HG03039 (cell line): ENCODE measurements at regions not wholly inside any gene's neighbourhood (a gene's known extent, or its start where the extent isn't known, plus 50 kb on each side); places are given as distances from the start of the nearest gene placed in this dataset.

Experiments
- ATAC-seq: cut with Tn5 transposase; IDR thresholded peaks from one replicate; pipeline ENCODE4 v1.9.1; 2021; ENCODE audit warnings: mild to moderate bottlenecking, moderate library complexity; ENCODE audit not compliant: unreplicated experiment

- ATAC-seq, result no peak
Observed at GRCh38 chr2:176496761-176497160, 227.5 kb downstream of the MTX2 start.

DNA sequence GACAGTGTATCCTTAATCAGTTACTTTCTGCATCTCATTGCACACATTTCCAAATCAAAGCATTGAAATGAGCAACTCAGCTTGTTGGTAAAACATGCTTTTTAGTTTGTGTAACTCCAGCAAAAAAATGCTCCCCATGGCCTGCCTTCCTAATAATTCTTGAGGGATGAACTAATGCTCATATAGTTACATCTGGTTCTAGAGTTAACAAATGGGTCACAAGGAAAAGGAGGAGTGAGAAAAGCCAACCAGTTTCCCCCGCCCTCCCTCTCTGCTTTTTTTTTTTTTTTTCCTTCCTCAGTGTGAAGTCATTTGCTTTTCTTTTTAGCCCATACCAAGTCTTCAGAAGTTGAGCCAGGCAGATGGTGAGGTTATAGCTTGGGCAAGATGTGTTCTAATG, 231.7 kb downstream of the MTX2 start:
- ATAC-seq, result no peak

DNA sequence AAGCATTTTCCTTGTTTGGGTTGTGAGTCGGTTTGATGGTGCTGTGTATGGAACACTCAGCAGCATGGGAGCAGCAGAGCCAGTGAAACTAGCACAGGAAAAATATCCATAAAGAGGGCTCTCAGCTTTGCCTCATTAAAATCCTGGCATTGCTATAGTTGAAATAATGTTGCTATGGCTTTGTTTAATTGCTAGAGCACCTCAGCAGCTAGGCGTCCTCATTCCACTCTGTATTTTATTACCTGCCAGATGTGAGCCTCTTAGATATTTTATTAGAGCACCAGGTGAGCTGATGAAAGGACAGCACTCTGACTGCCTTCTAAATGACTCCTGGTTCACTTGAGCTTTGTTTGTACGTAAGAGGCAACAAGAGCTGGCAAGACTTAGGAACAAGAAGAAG, 232.4 kb downstream of the MTX2 start:
- no peak for ATAC-seq

DNA sequence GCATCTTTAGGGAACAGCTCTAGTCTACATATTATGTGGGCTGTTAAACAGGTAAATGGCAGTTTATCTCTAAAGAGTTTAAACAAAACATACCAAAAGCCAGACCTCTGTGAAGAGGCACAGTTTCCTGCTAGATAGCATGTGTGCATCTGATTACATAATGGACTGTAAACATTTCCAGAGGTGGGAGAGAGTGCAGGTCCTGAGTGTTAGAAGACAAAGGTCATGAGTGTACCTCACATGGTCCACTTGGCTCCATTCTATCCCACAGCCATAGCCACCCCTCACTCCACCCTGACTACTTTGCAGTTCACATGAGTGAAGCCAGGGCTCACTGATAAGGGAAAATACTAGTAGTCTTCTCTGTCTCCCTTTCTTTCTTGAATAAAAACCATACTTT, 233.4 kb downstream of the MTX2 start:
- ATAC-seq, result no peak

GRCh38 chr2:176503776-176504175, 234.5 kb downstream of the MTX2 start:
- no peak for ATAC-seq

GRCh38 chr2:176504440-176504839, 235.2 kb downstream of the MTX2 start:
- ATAC-seq, result no peak

DNA sequence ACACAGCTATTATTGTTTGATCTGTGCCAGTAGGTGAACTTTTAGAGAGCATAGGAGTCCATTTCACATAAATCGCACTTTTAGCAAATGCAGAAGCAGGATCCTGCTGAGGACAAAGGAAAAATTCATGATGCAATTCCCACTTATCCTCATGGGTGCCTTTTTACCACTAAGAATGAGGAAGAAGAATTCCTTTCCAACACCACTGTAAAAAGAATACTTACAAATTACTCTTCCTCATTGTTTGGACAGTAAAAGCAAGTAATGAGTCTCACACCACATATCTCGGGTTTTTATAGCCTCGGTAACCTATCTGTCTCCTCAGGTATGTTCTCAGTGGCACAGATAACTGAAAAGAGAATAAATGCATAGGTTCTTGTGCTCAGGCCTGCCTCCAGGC, 238.5 kb downstream of the MTX2 start:
- no peak for ATAC-seq

GRCh38 chr2:176508374-176508773, 239.1 kb downstream of the MTX2 start:
- ATAC-seq, result no peak

DNA sequence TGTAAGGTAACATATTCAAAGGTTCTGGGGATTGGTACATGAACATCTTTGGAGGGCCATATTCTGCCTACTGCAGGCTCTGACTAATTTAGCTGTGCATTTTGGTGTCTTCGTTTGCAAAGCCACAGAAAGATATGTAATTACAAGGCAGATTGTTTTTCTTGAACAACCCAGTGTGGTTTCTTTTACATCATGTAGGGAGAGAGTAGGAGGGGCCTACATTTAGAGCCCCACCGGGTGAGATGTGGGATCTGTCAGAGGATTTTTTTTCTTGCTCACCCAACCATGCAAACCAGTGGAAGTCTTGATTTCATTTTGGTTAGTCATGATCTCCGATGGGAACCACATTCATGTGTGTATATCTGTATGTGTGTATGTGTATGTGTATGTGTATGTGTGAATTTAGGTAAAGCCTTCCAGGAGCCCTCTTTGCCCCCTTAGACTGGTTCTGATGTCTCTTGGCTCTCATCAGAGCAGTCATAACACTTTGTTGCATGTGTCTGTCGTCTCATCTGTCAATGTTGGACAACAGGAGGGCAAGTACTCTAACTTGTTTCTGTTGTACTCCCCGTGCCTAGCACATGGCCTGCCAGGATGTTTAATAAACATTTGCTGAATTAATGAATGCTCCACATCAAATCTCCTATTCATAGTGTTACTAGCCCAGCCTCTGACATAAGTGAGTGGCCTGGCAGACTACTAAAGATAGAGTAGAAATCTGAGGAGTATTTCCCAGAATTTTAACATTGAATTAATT, 239.9 kb downstream of the MTX2 start:
- peak; percentile 62 for ATAC-seq

GRCh38 chr2:176514276-176514675, 245.0 kb downstream of the MTX2 start:
- no peak for ATAC-seq

- no peak for ATAC-seq
Observed at GRCh38 chr2:176514805-176515500, 245.7 kb downstream of the MTX2 start.

- ATAC-seq, result no peak
Observed at GRCh38 chr2:176516051-176516602, 246.9 kb downstream of the MTX2 start.

DNA sequence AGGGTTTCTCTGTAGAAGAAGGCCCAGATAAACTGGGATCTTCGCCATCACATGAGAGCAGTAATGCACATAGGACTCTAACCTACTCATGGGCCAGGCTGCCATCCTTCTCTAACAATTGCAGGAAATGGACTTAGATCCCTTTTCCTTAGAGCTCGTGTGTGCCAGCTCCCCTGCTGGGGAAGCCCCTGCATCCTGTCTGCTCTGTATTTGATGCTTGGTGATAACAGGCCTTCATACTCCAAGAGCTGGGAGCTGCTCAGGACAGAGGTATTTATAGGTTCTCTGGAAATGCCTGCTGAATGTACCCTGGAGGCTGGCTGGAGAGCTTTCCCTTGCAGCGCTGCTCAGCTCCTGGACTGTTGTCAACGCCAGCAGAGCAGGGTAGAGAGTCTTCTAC, 249.6 kb downstream of the MTX2 start:
- no peak for ATAC-seq

GRCh38 chr2:176521878-176522670, 252.8 kb downstream of the MTX2 start:
- no peak for ATAC-seq

GRCh38 chr2:176525086-176525485, 255.8 kb downstream of the MTX2 start:
- ATAC-seq, result no peak

- no peak for ATAC-seq
Observed at GRCh38 chr2:176526995-176527901, 258.0 kb downstream of the MTX2 start.

DNA sequence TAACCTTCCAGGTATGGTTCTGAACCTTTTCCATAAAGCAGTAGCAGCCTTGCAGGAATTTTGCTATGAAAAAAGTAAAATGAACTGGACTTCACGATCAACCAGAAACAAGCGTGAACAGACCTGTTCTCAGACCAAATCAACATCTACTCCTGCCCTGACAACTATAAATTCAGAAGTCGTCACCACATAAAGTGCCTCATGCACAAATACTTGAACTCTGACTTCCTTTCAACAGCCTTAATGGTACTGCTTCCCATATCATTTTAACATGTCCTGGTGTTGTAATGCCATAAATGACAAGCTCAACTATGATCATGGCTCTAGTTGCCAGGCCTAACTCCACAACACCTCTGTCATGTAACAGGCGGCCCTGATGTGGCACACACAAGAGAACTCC, 262.4 kb downstream of the MTX2 start:
- no peak for ATAC-seq

GRCh38 chr2:176533505-176534193, 264.4 kb downstream of the MTX2 start:
- ATAC-seq, result no peak

- no peak for ATAC-seq
Observed at GRCh38 chr2:176534798-176535466, 265.7 kb downstream of the MTX2 start.
